Activated naive CD4-positive, alpha-beta T cell treated with anti-CD3 and anti-CD28 coated beads, Interleukin-2, amount 50 U/mL, for 72 hours (primary cell): ENCODE measurements at regions not wholly inside any gene's neighbourhood (a gene's known extent, or its start where the extent isn't known, plus 50 kb on each side); places are given as distances from the start of the nearest gene placed in this dataset.

ENCODE experiments used
- ATAC-seq, 2 donors: fragments of 150-1000 bp; cut with Tn5 transposase; 2 replicates each; pipeline ENCODE4 v1.10.0; 2021; ENCODE audit warnings: mild to moderate bottlenecking in 2 of 2, moderate library complexity in 2 of 2
- DNase-seq, 2 donors: peaks; one replicate each; pipeline ENCODE4 v3.0.0; 2021 to 2022; ENCODE audit warnings: low spot score in 2 of 2
- H3K27ac Mint-ChIP-seq, 2 donors: one replicate each; pipeline ENCODE4 v1.8.0; 2022; ENCODE audit warnings: mild to moderate bottlenecking in 2 of 2, mixed read lengths in 2 of 2
- H3K36me3 Mint-ChIP-seq, 2 donors: one replicate each; pipeline ENCODE4 v1.8.0; 2022; ENCODE audit warnings: mixed read lengths in 2 of 2
- H3K9me3 Mint-ChIP-seq, 2 donors: one replicate each; pipeline ENCODE4 v1.8.0; 2022; ENCODE audit warnings: mixed read lengths in 2 of 2

DNA sequence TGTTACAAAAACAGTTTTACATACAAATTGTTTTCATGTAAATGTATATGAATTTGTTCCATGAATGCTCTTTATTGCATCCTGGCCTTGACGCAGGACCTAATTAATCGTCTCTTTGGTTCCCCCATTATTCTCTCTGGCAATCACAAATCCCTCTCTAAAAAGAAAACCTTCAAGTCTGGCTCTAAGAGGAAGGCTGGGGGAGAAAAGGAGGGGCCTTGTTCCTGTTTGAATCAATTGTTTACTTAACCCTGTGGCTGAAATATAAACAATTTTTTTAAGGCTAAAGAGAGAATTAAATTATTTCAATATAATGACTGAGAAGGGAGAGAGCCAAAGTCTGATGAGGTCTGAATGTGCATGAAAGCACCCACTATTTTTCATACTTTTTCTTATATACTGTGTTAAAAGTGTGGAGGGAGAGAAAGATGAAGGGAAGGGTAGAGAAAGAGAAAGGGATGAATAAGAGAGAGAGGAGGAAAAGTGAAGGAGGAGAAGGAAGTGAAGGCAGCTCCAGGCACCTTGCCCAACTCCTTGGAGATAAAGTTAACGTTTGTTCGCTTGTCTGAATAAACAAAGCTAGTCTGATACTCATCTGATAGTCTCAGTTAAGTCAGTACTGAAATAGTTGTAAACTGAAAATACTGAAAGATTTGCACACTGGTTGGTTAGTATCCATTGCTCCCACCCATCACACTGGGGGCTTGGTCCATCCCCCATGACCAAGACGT, 116.4 kb upstream of the SPDL1 start:
- DNase-seq: no peak
- no peaks in the 10 kb centered on the region for H3K36me3 Mint-ChIP-seq

DNA sequence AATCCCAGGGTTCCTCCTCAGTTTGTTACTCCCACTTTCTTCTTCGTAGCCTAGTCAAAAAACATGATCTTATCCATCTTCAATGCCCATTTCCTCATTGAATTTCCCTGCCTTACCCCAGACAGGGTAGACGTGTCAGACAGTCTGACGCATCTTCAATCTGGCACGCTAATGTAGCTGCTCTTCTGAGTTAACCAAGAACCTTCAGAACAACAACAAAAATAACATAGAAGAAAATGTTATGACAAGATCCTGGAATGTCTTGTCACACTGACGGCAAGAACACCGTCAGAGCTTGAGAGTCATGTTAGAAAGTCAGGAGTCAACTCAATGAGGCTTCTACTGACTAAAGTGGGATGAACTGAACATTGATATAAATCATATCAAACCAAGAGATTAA, 122.7 kb upstream of the SPDL1 start:
- no peaks in the 10 kb centered on the region for H3K36me3 Mint-ChIP-seq
- no peaks in the 10 kb centered on the region for H3K9me3 Mint-ChIP-seq
- H3K27ac Mint-ChIP-seq: no peak overlapping the region
- DNase-seq (no peak), ATAC-seq (no peak)

More for the DNA sequence above, 116.4 kb upstream of the SPDL1 start:
- ATAC-seq: no peak
- Mint-ChIP-seq H3K27ac (no peak overlapping the region), H3K9me3 (no peaks in the 10 kb centered on the region)

GRCh38 chr5:169460123-169460522, 123.5 kb upstream of the SPDL1 start:
- H3K36me3 Mint-ChIP-seq: no peaks in the 10 kb centered on the region
- DNase-seq (no peak), ATAC-seq (no peak)
- H3K9me3 Mint-ChIP-seq: no peaks in the 10 kb centered on the region
- H3K27ac Mint-ChIP-seq: no peak overlapping the region

DNA sequence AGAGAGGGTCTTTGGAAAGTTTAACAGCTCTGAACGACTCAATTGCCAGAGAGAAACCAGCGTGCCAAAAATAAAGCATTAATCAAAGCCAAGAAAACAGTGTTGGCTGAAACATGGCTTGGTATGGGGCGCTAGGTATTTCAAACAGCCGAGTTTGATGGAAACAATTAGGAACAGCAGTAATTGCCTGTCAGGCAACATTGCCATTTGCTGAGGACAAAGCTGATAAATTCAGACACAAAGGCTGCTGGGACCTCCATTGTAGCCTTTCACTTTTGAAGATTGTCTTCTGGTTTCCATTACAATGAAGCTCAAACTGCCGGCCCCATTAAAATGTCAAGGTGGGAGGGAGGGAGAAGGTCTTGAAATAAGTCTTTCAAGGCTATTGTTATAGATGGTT, 125.4 kb upstream of the SPDL1 start:
- Mint-ChIP-seq H3K36me3 (no peaks in the 10 kb centered on the region), H3K9me3 (no peaks in the 10 kb centered on the region), H3K27ac (no peak overlapping the region)
- DNase-seq: no peak
- ATAC-seq: no peak

- no peak overlapping the region for H3K27ac Mint-ChIP-seq
- DNase-seq (no peak), ATAC-seq (no peak)
Measured at GRCh38 chr5:169450464-169450863, 133.1 kb upstream of the SPDL1 start.

DNA sequence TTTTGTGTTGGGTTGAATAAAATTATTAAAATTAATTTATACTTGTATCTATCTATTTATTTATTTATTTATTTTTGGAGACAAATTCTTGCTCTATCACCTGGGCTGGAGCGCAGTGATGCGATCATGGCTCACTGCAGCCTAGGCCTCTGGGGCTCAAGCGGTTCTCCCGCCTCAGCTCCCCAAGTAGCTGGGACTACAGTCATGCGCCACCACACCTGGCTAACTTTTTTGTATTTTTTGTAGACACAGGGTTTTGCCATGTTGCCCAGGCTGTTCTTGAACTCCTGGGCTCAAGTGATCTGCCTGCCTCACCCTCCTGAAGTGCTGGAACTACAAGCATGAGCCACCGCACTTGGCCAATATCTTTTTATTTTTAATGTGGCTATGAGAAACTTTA, 134.7 kb upstream of the SPDL1 start:
- ATAC-seq (no peak), DNase-seq (no peak)
- Mint-ChIP-seq H3K9me3 (no peaks in the 10 kb centered on the region), H3K27ac (no peak overlapping the region), H3K36me3 (no peaks in the 10 kb centered on the region)

More at GRCh38 chr5:169450464-169450863, 133.1 kb upstream of the SPDL1 start:
- H3K36me3 Mint-ChIP-seq: no peaks in the 10 kb centered on the region
- no peaks in the 10 kb centered on the region for H3K9me3 Mint-ChIP-seq

DNA sequence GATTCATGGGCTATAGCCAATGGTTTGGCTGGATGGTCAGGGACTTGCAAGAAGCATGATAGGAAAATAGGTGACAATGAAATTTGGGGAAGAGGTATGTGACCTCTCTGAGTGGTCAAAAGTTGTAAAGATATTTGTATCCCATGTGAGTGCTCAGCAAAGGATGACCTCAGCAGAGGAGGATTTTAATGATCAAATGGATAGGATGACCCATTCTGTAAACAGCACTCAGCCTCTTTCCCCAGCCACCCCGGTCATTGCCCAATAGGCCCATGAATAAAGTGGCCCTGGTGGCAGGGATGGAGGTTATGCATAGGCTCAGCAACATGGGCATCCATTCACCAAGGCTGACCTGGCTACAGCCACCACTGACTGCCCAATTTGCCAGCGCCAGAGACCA, 138.4 kb upstream of the SPDL1 start:
- Mint-ChIP-seq H3K27ac (no peak overlapping the region), H3K9me3 (no peaks in the 10 kb centered on the region), H3K36me3 (no peaks in the 10 kb centered on the region)
- ATAC-seq (no peak), DNase-seq (no peak)

DNA sequence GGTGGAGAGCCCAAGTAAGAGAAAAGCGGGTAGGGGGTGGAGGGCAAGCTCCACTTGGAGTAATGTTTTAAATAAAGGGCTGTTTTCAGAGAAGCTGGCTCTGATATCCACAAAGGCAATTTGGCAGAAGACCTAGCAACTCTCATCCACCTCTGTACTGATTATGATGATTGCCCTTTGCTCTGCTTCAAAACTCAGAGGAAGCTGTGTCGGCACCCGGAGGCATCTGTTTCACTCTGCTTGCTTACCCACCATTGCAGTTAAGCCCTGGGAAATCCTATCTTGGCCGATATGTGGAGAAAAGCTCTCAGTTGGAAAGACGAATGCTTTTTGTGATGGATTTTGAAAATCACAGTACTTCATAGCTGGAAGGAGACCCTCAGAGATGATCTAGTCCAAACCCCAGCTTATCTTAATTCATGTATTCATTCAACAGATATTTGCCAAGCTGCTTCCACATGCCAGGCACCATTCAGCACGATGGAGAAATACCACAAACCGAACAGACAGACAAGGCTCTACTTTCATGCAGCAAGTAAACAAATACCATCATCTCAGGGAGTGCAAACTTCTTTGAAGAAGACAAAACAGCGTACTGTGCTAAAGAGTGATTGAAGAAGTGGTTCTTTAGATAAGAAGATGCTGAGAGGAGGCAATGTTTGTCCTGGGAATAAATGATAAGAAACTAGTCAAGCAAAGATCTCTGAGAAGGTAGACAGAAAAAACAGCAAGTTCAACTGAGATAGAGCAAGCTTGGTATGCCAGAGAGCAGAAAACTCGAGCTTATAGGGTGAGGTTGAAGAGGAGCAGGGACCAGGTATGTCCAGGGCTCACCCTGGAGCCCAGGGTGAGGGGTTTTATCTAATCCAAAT, 140.4 kb upstream of the SPDL1 start:
- no peak overlapping the region for H3K27ac Mint-ChIP-seq
- ATAC-seq: no peak

DNA sequence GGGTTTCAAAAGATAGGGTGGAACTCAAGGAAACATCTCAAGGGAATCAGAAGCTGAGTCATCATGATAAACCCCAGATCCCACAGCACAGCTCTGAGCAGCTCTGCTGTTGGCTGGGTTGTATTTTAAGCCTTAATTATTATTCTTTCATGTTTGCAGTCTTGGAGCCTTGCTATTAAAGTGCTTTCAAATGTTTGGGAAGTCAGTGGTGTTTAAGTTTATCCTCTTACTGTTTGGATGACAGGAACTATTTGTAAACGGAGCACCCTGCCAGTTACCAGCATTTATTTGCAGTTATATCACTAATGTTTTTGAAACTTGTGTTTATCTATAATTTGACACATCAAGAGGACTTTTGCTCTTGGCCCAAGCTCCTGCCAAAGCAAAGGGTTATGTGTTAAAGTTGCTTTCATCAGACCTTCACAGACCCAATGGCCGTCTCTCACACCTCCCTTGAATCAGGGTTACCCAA, 141.1 kb upstream of the SPDL1 start:
- Mint-ChIP-seq H3K27ac (no peak overlapping the region), H3K9me3 (no peaks in the 10 kb centered on the region), H3K36me3 (no peaks in the 10 kb centered on the region)
- DNase-seq: no peak
- ATAC-seq: no peak

More for the DNA sequence above, 140.4 kb upstream of the SPDL1 start:
- Mint-ChIP-seq H3K9me3 (no peaks in the 10 kb centered on the region), H3K36me3 (no peaks in the 10 kb centered on the region)
- DNase-seq: no peak

- no peak for ATAC-seq
- no peaks in the 10 kb centered on the region for H3K9me3 Mint-ChIP-seq
- H3K27ac Mint-ChIP-seq: no peak overlapping the region
- H3K36me3 Mint-ChIP-seq: no peaks in the 10 kb centered on the region
- no peak for DNase-seq
Measured at GRCh38 chr5:169440107-169440705, 139.3 kb upstream of the SLIT3 start.

- no peaks in the 10 kb centered on the region for H3K36me3 Mint-ChIP-seq
- no peaks in the 10 kb centered on the region for H3K9me3 Mint-ChIP-seq
- DNase-seq: no peak
- ATAC-seq: no peak
- H3K27ac Mint-ChIP-seq: no peak overlapping the region
Measured at GRCh38 chr5:169439362-169439761, 138.4 kb upstream of the SLIT3 start.

GRCh38 chr5:169435506-169436229, 134.7 kb upstream of the SLIT3 start:
- DNase-seq: no peak
- Mint-ChIP-seq H3K9me3 (no peaks in the 10 kb centered on the region), H3K27ac (no peak overlapping the region), H3K36me3 (no peaks in the 10 kb centered on the region)
- no peak for ATAC-seq

GRCh38 chr5:169433221-169433651, 132.3 kb upstream of the SLIT3 start:
- ATAC-seq (no peak), DNase-seq (no peak)
- H3K36me3 Mint-ChIP-seq: no peaks in the 10 kb centered on the region
- H3K9me3 Mint-ChIP-seq: no peaks in the 10 kb centered on the region
- no peak overlapping the region for H3K27ac Mint-ChIP-seq

DNA sequence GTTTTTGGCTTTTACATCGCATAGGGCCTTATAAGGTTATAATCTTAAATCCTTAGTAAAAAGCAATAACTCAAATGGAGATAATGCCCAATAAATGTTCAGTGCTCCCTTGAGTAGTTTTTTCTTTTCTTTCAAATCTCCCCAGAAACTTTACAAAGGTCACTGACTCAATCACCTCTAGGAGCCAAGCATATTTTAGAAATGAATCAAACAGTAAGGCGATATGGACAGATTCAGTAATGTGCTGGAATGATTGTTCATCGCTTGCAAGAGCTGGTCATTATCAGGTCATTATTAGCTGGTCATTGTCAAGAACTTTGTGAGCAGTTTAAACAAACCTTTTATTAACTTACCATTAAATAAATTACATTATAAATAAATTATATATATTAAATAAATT, 130.4 kb upstream of the SLIT3 start:
- ATAC-seq (no peak), DNase-seq (no peak)
- Mint-ChIP-seq H3K27ac (no peak overlapping the region), H3K9me3 (no peaks in the 10 kb centered on the region), H3K36me3 (no peaks in the 10 kb centered on the region)

DNA sequence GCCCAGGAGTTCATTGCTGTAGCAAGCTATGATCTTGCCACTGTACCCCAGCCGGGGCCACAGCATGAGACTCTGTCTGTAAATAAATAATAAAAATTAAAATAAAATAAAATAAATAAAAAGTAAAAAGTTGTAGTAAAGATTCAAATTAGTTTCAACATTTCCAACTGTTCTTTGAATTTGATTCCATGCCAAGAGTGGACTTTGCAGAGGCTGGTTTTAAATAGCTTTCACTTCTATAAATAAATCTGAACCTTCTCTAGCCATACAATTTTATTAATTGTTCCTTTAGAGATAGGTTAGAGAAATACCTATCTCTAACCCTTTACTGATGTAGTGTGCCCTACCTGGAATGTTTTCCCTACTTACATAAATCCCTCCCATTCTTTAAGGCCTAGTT, 129.7 kb upstream of the SLIT3 start:
- Mint-ChIP-seq H3K27ac (no peak overlapping the region), H3K36me3 (no peaks in the 10 kb centered on the region), H3K9me3 (no peaks in the 10 kb centered on the region)
- DNase-seq: no peak
- no peak for ATAC-seq

GRCh38 chr5:169429044-169429443, 128.1 kb upstream of the SLIT3 start:
- no peak for ATAC-seq
- DNase-seq: no peak
- no peaks in the 10 kb centered on the region for H3K9me3 Mint-ChIP-seq
- no peak overlapping the region for H3K27ac Mint-ChIP-seq
- H3K36me3 Mint-ChIP-seq: no peaks in the 10 kb centered on the region

DNA sequence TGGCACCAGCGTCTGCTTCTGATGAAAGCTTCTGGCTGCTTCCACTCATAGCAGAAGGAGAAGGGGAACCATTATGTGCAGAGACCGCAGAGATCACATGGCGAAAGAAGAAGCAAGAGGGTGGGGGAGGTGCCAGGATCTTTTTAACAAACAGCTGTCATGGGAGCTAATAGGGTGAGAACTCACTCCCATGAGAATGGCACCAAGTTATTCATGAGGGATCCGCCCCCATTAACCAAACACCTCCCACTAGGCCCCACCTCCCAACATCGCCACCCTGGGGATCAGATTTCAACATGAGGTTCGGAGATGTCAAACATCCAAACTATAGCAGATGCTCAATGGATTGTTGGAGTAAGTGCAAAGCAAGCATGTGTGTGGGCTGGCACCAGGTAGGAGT, 125.8 kb upstream of the SLIT3 start:
- Mint-ChIP-seq H3K36me3 (no peaks in the 10 kb centered on the region), H3K27ac (no peak overlapping the region), H3K9me3 (no peaks in the 10 kb centered on the region)
- DNase-seq: no peak
- no peak for ATAC-seq
